GM18520 (cell line): ENCODE measurements at regions not wholly inside any gene's neighbourhood (a gene's known extent, or its start where the extent isn't known, plus 50 kb on each side); places are given as distances from the start of the nearest gene placed in this dataset.

Experiments
- ATAC-seq: cut with Tn5 transposase; IDR thresholded peaks from one replicate; pipeline ENCODE4 v1.9.1; 2021; ENCODE audit not compliant: unreplicated experiment

DNA sequence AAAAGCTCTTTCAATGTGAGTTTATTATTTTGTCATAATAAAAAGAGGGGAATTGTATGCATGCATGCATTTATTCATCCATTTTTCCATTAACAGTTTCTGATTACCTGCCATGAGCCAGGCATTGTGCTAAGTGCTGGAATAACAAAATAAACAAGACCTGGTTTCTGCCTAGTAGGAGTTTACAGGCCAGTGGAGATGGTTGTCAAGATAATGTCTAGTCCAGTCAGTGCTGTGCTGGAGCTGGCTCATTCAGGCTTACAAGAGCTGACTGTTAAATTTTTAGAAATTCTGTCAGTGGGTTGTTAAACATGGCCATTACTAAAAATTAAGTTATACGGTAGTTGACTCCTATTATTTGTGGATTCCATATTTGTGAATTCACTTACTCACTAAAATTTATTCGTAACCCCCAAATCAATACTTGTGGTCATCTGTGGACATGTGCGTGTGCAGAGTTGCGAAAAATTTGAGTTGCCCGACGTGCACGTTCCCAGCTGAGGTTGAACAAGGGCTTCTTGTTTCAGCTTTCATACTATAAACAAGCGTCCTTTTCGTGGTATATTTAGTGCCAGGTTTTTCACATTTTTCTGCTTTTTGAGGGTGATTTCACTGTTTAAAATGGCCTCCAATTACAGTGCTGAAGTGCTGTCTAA lies 172.3 kb upstream of the RPS6KA3 start:
- no peak for ATAC-seq

DNA sequence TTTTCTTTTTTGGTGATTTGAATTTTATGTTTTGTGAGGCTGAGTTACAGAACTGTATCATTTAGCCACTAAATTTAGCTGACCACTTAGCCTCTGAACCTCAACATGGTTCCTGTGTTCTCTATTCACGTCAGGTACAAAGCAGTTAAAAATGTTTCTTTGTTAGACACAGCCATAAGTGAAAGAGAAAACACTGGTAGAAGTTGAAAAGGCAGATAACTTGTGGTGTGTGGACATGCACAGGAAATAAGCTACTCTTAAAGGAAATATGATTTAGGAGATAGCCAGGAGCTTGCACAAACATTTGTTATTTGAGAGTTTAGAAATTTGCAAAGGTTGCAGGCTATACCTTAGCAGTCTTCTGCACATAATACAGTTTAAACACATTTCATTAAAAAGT lies 171.0 kb upstream of the RPS6KA3 start:
- peak; percentile 37 for ATAC-seq

GRCh38 chrX:20435913-20436312 lies 169.2 kb upstream of the RPS6KA3 start:
- ATAC-seq: no peak

GRCh38 chrX:20434986-20435385 lies 168.3 kb upstream of the RPS6KA3 start:
- ATAC-seq: no peak

- ATAC-seq: no peak
These were observed 166.7 kb upstream of the RPS6KA3 start for GRCh38 chrX:20433388-20433775.

DNA sequence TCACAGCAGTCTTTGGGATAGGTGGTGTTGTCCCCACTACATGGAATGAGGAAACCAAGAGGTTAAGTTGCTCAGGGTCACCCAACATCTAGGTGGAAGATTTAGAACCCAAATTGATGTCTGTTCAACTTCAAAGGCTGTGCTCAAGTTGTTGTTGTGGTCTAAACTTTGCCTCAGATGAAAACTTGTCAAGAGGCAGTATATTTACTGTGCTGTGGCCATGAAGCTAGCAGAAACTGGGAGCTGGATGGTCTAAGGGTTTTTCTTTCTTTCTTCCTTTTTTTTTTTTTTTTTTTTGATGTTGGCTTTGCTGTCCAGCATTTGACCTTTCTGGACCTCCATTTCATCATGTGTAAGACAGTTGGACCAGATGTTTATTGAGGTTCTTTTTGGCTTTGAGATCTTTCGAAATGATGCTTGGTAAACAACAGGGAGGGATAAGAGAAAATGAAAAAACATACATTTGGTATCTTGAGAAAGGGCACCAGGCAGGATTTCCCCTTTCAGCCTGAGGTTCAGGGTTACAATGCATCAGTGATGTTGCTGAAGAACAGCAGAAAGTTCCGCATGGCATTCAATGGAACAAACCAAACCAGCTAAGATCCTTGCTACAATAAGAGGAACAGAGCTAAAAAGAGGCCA lies 166.2 kb upstream of the RPS6KA3 start:
- no peak for ATAC-seq

DNA sequence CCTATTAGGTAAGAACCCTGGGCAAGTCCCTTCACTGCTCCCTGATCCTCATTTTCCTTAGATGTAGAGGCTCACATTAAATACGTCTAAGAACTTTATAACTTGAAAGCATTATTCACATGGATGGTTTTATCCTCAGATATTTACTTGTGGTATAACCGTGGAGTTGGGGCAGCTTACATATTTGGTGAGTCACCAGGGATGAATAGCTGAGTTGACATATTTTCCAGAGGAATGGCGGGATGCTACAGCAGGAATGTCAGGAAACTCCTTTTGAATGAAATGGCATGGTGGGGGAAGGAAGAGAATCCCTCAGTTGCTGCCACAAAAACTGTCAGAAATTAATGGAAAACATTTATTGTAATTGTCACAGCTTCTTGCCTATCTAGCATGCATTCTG lies 165.3 kb upstream of the RPS6KA3 start:
- no peak for ATAC-seq

DNA sequence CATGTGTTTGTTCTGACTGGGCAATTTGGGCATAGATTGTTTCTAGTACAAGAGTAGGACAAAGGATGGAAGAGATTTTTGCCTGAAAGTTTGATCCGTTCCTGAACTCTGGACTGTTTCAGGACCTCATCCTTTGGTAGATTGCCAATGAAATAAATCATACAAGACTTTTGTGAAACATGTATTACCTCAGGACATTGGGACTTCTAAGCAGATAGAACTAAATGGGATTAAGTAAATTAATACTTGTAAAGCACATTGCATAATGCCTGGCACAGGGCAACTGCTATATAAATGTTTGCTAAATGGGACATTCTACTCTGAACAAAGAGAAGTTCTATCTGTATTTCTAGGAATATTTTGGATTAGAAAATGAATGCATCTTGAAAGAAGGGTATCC lies 164.8 kb upstream of the RPS6KA3 start:
- ATAC-seq: no peak

- peak; percentile 50 for ATAC-seq
These were observed 160.6 kb upstream of the RPS6KA3 start for GRCh38 chrX:20427173-20427770.

DNA sequence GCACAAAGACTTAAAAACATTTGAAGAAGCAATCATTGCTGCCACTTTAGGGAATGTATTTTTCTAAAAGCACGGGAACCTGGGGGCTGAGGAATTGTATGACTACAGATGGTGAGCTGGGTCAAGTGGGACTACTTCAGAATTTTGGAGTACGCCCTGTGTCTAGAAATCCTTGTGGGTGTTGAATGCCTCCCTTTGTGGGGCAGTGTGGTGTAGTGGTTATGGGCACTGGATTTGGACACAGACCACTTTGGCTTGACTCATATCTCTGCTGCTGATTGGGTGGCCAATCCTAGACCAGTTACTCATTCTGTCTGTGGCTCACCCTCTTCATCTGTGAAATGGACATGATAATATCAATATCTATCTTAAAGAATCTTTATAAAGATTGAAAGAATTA lies 155.0 kb upstream of the RPS6KA3 start:
- ATAC-seq: no peak

DNA sequence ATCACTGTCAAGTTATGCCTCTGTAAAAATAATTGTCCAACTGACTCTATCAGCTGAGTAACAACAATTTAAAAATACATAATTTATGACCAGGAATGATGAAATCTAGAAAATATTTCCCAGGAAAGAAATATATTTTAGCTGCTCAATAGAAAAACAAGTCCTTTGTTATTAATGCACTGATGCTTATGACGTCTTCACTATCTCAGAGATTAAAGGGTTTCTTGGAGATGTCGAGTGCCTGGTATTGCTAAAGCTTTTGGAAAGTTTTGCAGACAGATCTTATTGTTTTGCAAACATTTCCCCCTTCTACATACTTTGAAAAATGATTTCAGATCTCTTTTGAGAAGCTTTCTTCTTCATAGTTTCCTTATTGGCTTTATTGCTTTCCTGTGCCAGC lies 154.6 kb upstream of the RPS6KA3 start:
- ATAC-seq: no peak

- no peak for ATAC-seq
These were observed 153.3 kb upstream of the RPS6KA3 start for GRCh38 chrX:20420058-20420457.

DNA sequence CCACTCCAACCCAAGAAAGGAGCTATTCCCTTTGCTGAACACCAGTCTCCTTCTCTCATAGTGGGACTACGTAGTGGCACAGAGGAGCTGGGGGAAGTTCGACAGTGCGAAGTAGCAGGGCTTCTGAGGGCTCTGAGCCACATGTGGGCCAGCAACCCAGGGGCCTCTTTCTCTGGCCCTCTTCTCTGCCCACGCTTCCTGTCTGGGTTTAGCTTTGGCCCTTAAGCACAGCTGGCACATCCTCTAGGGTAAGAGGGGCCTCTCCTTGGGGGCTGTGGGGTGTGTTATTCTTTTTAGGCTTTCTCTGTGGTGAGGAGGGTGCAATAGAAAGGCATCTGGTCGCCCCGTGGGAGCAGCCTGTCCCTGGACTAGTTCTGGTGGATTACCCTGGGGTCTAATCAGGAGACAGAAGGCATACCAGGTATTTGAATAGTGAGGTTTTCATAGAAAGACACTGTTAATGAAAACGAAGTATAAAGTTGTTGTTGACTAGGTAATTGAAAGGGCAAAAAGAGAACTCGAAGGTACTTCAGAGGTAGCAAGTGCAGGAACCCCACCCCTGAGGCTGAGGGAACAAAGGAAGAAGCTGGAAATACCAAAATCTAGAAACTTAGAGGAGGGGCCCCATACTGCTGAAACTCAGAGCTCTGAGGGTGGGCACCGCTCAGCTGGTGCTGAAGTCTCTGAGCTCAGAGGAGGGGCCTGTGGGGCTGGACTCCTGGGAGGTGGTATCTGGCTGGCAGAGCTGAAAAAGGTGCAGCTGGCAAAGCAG lies 151.9 kb upstream of the RPS6KA3 start:
- ATAC-seq: no peak

DNA sequence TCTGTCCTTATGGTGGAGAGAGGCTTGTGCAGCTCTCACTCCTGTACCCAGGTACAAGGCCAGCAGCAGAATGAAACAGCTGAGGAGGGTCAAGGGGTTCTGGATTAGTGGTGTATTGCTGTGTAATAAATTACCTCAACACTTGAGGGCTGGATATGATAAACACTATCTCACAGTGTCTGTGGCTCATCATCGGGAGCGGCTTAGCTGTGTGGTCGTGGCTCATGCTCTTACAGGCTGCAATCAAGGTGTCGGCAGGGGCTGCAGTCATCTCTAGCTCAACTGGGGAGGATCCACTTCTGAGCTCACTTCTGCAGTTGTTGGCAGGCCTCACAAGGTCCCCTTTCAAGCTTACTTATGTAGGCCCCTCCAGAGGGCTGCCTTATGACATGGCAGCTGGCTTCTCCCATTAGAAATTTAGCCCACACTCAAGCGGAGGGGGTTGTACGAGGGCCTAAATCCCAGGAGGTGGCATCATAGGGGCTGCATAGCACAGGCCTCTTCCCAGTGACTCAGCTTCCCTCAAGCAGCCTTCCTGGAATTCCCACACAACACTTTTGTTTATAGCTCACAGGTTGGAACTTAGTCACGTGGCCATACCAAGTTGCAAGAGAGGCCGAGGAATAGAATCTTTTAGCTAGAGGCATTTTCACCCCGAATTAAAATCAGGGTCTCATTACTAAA lies 148.2 kb upstream of the RPS6KA3 start:
- no peak for ATAC-seq

GRCh38 chrX:20414066-20414465 lies 147.4 kb upstream of the RPS6KA3 start:
- ATAC-seq: peak; percentile 33

GRCh38 chrX:20412871-20413486 lies 146.3 kb upstream of the RPS6KA3 start:
- no peak for ATAC-seq

DNA sequence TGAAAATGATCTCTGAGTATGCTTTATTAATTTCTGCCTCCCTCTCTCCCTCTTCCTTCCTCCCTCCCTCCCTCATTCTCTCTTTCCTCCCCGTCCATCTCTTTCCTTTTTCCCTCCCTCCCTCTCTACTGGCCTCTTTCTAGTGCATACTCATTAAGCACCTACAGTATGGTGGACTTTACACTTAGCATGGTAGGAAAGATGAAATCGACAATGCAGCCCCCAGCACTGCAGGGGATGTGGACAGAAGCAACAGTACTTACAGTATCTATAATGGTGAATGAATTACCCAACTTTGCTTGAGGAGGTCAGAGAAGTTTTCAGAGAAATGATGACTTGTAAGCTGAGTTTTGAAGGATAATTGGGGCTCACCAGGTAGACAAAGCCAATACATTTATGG lies 143.8 kb upstream of the RPS6KA3 start:
- no peak for ATAC-seq

DNA sequence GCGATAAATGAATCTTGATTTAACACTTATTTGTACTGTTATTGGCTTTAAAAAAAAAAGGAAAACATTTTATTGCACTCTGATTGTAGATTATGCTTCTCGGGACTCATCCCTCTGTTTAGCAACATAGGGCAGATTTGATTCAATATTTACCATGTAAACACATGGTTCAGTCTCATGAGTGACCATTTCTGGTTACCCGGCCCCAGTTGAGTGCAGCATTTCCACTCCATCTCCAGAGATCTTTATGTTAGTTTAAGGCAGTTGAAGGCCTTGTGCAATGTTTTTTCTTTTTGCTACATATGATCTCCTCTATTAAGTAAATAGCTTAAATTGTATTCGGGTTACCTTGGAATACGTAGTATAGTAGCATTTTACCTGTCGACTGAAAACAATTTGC lies 143.3 kb upstream of the RPS6KA3 start:
- ATAC-seq: no peak

- ATAC-seq: no peak
These were observed 136.2 kb upstream of the RPS6KA3 start for GRCh38 chrX:20402956-20403355.

GRCh38 chrX:20399728-20400414 lies 133.2 kb upstream of the RPS6KA3 start:
- no peak for ATAC-seq
